B cell (primary cell): ENCODE measurements at regions not wholly inside any gene's neighbourhood (a gene's known extent, or its start where the extent isn't known, plus 50 kb on each side); places are given as distances from the start of the nearest gene placed in this dataset.

Source experiments
- ATAC-seq: fragments of 200-7000 bp; cut with Tn5 transposase; one replicate; pipeline ENCODE4 v1.10.0; 2021; ENCODE audit warnings: low read depth, mild to moderate bottlenecking, moderate number of reproducible peaks, moderate library complexity
- CTCF ChIA-PET: fragments of 350-600 bp; sonication (Branson Sonifier 250); formaldehyde crosslinking; loops from one replicate; lab custom pipeline; 2021; ENCODE audit warnings: antibody characterized with exemption, inconsistent platforms; lab: Charles Lee
- POLR2A ChIA-PET: fragments of 350-600 bp; sonication (Branson Sonifier 250); formaldehyde crosslinking; loops from one replicate; lab custom pipeline; 2021; ENCODE audit warnings: antibody characterized with exemption; lab: Charles Lee
- DNase-seq: peaks from one replicate; pipeline ENCODE4 v3.0.0; 2013
- H2AFZ ChIP-seq: 2 replicates; pipeline ENCODE4 v1.6.1; 2012; ENCODE audit warnings: mild to moderate bottlenecking, low read depth, low read length; ENCODE audit not compliant: insufficient read depth, poor library complexity, severe bottlenecking
- H3K27ac ChIP-seq, 2 donors: 1 replicate in 1 of 2; 2 replicates in 1 of 2; pipeline ENCODE4 v1.5.1; 2012 to 2013; ENCODE audit warnings: low read length in 2 of 2, mild to moderate bottlenecking in 2 of 2, moderate library complexity in 1 of 2
- H3K27me3 ChIP-seq, 4 experiments: fragments of 200-600 bp in 1 of 4; sonication (generic) in 1 of 4; replicated peaks in 1 of 4; 1 replicate in 2 of 4; 2 replicates in 2 of 4; pipeline versions ENCODE4 v1.6.1 to v1.7.0; 2013 to 2016; ENCODE audit warnings: low read length in 3 of 4, mild to moderate bottlenecking in 2 of 4, mixed read lengths in 1 of 4, moderate library complexity in 1 of 4; ENCODE audit not compliant: insufficient read depth in 4 of 4, control insufficient read depth in 3 of 4; ENCODE audit errors: control extremely low read depth in 1 of 4
- H3K36me3 ChIP-seq, 2 experiments: replicated peaks in 1 of 2; 1 replicate in 1 of 2; 2 replicates in 1 of 2; pipeline versions ENCODE4 v1.6.1 to v1.7.1; 2013; ENCODE audit warnings: low read length in 1 of 2; ENCODE audit not compliant: insufficient read depth in 2 of 2, control insufficient read depth in 1 of 2; ENCODE audit errors: control extremely low read depth in 1 of 2, extremely low read depth in 1 of 2
- H3K4me1 ChIP-seq, 2 donors: fragments of 200-600 bp in 1 of 2; sonication (generic) in 1 of 2; 1 replicate in 1 of 2; 2 replicates in 1 of 2; pipeline versions ENCODE4 v1.5.1 to v1.6.1; 2013 to 2017; ENCODE audit warnings: low read length in 2 of 2; ENCODE audit not compliant: control insufficient read depth in 2 of 2, insufficient read depth in 2 of 2
- H3K4me2 ChIP-seq: replicated peaks from 2 replicates; pipeline ENCODE3; 2012; ENCODE audit warnings: mild to moderate bottlenecking, low read depth, low read length; ENCODE audit not compliant: poor library complexity, severe bottlenecking
- H3K4me3 ChIP-seq, 5 experiments: fragments of 200-600 bp in 1 of 5; sonication (generic) in 1 of 5; 1 replicate in 3 of 5; 2 replicates in 2 of 5; pipeline versions ENCODE4 v1.5.1 to v1.7.0; 2011 to 2016; ENCODE audit warnings: low read length in 4 of 5, mild to moderate bottlenecking in 4 of 5, low read depth in 2 of 5, control low read depth in 1 of 5, moderate library complexity in 1 of 5; ENCODE audit not compliant: insufficient read depth in 1 of 5; ENCODE audit errors: control extremely low read depth in 1 of 5, extremely low read depth in 1 of 5
- H3K79me2 ChIP-seq: fragments of 200-600 bp; sonication (generic); one replicate; pipeline ENCODE4 v1.6.0; 2016; ENCODE audit warnings: low read length; ENCODE audit not compliant: control insufficient read depth, insufficient read depth
- H3K9ac ChIP-seq: fragments of 200-600 bp; sonication (generic); 2 replicates; pipeline ENCODE4 v1.6.1; 2017; ENCODE audit warnings: mild to moderate bottlenecking, low read length, moderate library complexity
- H3K9me3 ChIP-seq, 3 donors: one replicate each; pipeline versions ENCODE4 v1.6.1 to v1.7.1; 2013; ENCODE audit warnings: low read length in 2 of 3; ENCODE audit not compliant: control insufficient read depth in 2 of 3, insufficient read depth in 1 of 3; ENCODE audit errors: control extremely low read depth in 1 of 3
- H4K20me1 ChIP-seq: 2 replicates; pipeline ENCODE4 v1.6.0; 2012; ENCODE audit warnings: mild to moderate bottlenecking, low read length; ENCODE audit not compliant: insufficient read depth, control insufficient read depth, poor library complexity, severe bottlenecking
- H3K27ac Mint-ChIP-seq: one replicate; pipeline ENCODE4 v1.8.0; 2021; ENCODE audit warnings: mixed read lengths
- H3K27me3 Mint-ChIP-seq: one replicate; pipeline ENCODE4 v1.8.0; 2021; ENCODE audit warnings: mixed read lengths
- H3K4me1 Mint-ChIP-seq: one replicate; pipeline ENCODE4 v1.8.0; 2021; ENCODE audit warnings: mixed read lengths
- H3K4me3 Mint-ChIP-seq: one replicate; pipeline ENCODE4 v1.8.0; 2021; ENCODE audit warnings: mixed read lengths
- H3K9me3 Mint-ChIP-seq: one replicate; pipeline ENCODE4 v1.8.0; 2022; ENCODE audit warnings: mixed read lengths; ENCODE audit not compliant: insufficient read depth
- EZH2 ChIP-seq: IDR thresholded peaks from 2 replicates; pipeline ENCODE4 v1.6.1; 2012; ENCODE audit warnings: borderline replicate concordance, low read depth, mild to moderate bottlenecking, moderate library complexity, low read length; ENCODE audit not compliant: insufficient read depth, poor library complexity, severe bottlenecking
- WGBS: methylation state at CpG from one replicate; pipeline ENCODE4 v1.1.5; 2013; ENCODE audit warnings: missing lambda C conversion rate; ENCODE audit not compliant: insufficient coverage; 5-methylcytosine and 5-hydroxymethylcytosine counted together
- intact Hi-C: fragments of 100-400 bp; cut with micrococcal nuclease; formaldehyde crosslinking; loops from one replicate; pipeline ENCODE4 v1.10.0; 2022
- TF ChIP-seq, protein P1 (sequence below): fragments of 200-600 bp; IDR thresholded peaks from one replicate; pipeline ENCODE4 v1.8.0; 2022; ENCODE audit warnings: antibody characterized with exemption, mild to moderate bottlenecking

DNA sequence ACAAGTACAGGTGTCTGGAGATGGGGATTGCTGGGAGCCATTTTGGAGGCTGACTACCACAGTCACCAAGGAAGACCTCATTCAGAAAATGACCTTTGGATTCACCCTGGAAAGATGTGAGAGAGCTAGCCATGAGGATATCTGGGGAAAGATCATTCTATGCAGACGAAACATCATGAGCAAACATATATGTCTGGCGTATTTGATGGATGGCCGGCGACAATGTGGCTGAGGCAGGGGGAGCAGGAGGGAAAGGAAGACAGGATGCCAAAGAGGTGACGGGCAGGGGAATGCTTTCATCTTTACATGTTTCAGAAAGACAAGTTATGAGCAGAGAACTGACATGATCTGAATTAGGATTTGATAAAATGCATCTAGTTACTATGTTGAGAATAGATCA lies 61.5 kb upstream of the SOX13 start:
- Histone ChIP-seq H3K4me3 (no peak overlapping the region), H3K9ac (no peak overlapping the region), H3K4me1 (no peaks in the 10 kb centered on the region), H3K27me3 (peaks cover 0 to 7% (median 0%) of the 10 kb centered on the region in 4 experiments), H3K27ac (no peak overlapping the region), H3K9me3 (no peaks in the 10 kb centered on the region), H2AFZ (no peak overlapping the region), H3K36me3 (no peaks in the 10 kb centered on the region), H3K79me2 (no peaks in the 10 kb centered on the region), H3K4me2 (no peak overlapping the region), H4K20me1 (no peaks in the 10 kb centered on the region)
- Mint-ChIP-seq H3K27ac (no peak overlapping the region), H3K9me3 (no peaks in the 10 kb centered on the region), H3K4me3 (no peak overlapping the region), H3K4me1 (no peaks in the 10 kb centered on the region), H3K27me3 (peaks cover 7% of the 10 kb centered on the region)
- no peak for TF ChIP-seq EZH2
- TF ChIP-seq, protein P1, sequence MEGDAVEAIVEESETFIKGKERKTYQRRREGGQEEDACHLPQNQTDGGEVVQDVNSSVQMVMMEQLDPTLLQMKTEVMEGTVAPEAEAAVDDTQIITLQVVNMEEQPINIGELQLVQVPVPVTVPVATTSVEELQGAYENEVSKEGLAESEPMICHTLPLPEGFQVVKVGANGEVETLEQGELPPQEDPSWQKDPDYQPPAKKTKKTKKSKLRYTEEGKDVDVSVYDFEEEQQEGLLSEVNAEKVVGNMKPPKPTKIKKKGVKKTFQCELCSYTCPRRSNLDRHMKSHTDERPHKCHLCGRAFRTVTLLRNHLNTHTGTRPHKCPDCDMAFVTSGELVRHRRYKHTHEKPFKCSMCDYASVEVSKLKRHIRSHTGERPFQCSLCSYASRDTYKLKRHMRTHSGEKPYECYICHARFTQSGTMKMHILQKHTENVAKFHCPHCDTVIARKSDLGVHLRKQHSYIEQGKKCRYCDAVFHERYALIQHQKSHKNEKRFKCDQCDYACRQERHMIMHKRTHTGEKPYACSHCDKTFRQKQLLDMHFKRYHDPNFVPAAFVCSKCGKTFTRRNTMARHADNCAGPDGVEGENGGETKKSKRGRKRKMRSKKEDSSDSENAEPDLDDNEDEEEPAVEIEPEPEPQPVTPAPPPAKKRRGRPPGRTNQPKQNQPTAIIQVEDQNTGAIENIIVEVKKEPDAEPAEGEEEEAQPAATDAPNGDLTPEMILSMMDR, result no peak
- ATAC-seq (no peak), DNase-seq (no peak)
- CTCF ChIA-PET, result no interaction called here
- WGBS, result 95% methylated on average over 5 of the region's 5 CpGs
- intact Hi-C loops, result no loop called here
- POLR2A ChIA-PET, result no interaction called here

DNA sequence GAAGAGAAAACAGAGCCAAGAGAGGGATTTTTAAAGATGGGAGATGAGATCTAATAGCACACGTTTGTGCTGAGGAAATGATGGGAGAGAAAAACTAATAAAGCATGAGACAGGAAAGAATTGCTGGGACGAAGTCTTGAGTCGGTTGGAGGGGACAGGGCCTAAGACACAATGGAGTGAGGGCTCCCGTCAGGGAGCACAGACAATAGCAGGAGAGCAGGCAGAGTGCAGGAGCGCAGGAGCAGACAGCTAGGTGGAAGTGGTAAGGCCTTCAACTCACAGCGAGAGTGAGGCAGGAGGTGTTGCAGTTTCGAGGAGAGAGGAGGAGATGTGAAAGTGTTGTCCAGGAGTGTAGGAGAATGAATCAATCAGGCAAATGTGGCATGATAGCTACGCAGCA lies 59.9 kb upstream of the SOX13 start:
- no peaks in the 10 kb centered on the region for H3K9me3 Mint-ChIP-seq
- CTCF ChIA-PET, result no interaction called here
- intact Hi-C loops, result no loop called here

More for the DNA sequence above, 59.9 kb upstream of the SOX13 start:
- TF ChIP-seq EZH2, result no peak
- TF ChIP-seq, protein P1, result no peak
- no peak overlapping the region for H3K9ac ChIP-seq
- Mint-ChIP-seq H3K4me1 (no peaks in the 10 kb centered on the region), H3K27ac (no peak overlapping the region), H3K4me3 (no peak overlapping the region), H3K27me3 (peaks cover 13% of the 10 kb centered on the region)
- POLR2A ChIA-PET, result no interaction called here
- H3K79me2 ChIP-seq, result no peaks in the 10 kb centered on the region
- no peak overlapping the region for H3K27ac ChIP-seq
- 84% methylated on average over 8 of the region's 8 CpGs for WGBS
- no peak overlapping the region for H2AFZ ChIP-seq
- DNase-seq (no peak), ATAC-seq (no peak)
- H3K9me3 ChIP-seq, result no peaks in the 10 kb centered on the region
- peaks cover 0 to 7% (median 0%) of the 10 kb centered on the region in 4 experiments for H3K27me3 ChIP-seq
- no peaks in the 10 kb centered on the region for H4K20me1 ChIP-seq
- H3K4me2 ChIP-seq, result no peak overlapping the region
- H3K4me1 ChIP-seq, result no peaks in the 10 kb centered on the region
- H3K36me3 ChIP-seq, result no peaks in the 10 kb centered on the region
- H3K4me3 ChIP-seq, result no peak overlapping the region
